Osteocyte (in vitro differentiated cells): ENCODE measurements at regions not wholly inside any gene's neighbourhood (a gene's known extent, or its start where the extent isn't known, plus 50 kb on each side); places are given as distances from the start of the nearest gene placed in this dataset.

Experiments used
- DNase-seq: peaks from one replicate; pipeline ENCODE4 v3.0.0; 2021; ENCODE audit warnings: mixed read lengths; ENCODE audit not compliant: unreplicated experiment; ENCODE audit errors: extremely low spot score
- H3K27ac Mint-ChIP-seq: one replicate; pipeline ENCODE4 v1.8.0; 2021; ENCODE audit warnings: mild to moderate bottlenecking, mixed read lengths; ENCODE audit not compliant: unreplicated experiment
- H3K27me3 Mint-ChIP-seq: one replicate; pipeline ENCODE4 v1.8.0; 2021; ENCODE audit warnings: mixed read lengths; ENCODE audit not compliant: unreplicated experiment
- H3K36me3 Mint-ChIP-seq: one replicate; pipeline ENCODE4 v1.8.0; 2021; ENCODE audit warnings: mixed read lengths; ENCODE audit not compliant: unreplicated experiment
- H3K4me1 Mint-ChIP-seq: one replicate; pipeline ENCODE4 v1.8.0; 2021; ENCODE audit warnings: mixed read lengths; ENCODE audit not compliant: unreplicated experiment
- H3K4me3 Mint-ChIP-seq: one replicate; pipeline ENCODE4 v1.8.0; 2021; ENCODE audit warnings: mild to moderate bottlenecking, moderate library complexity, mixed read lengths; ENCODE audit not compliant: unreplicated experiment
- H3K9me3 Mint-ChIP-seq: one replicate; pipeline ENCODE4 v1.8.0; 2021; ENCODE audit warnings: mixed read lengths; ENCODE audit not compliant: unreplicated experiment
- CTCF ChIP-seq: fragments of 200-600 bp; sonication (generic); IDR thresholded peaks from 2 replicates; pipeline ENCODE4 v1.5.0; 2021; ENCODE audit warnings: antibody characterized with exemption, mild to moderate bottlenecking, moderate library complexity

- H3K27me3 Mint-ChIP-seq, result peaks cover 2% of the 10 kb centered on the region
Observed at GRCh38 chr15:87734571-87735373, 521.8 kb downstream of the NTRK3 start.

GRCh38 chr15:87733977-87734376 lies 522.6 kb downstream of the NTRK3 start:
- H3K36me3 Mint-ChIP-seq, result no peaks in the 10 kb centered on the region
- H3K9me3 Mint-ChIP-seq, result no peaks in the 10 kb centered on the region
- peaks cover 2% of the 10 kb centered on the region for H3K27me3 Mint-ChIP-seq
- H3K4me3 Mint-ChIP-seq, result no peak overlapping the region
- H3K4me1 Mint-ChIP-seq, result peaks cover 15% of the 10 kb centered on the region
- no peak for DNase-seq
- TF ChIP-seq CTCF, result no peak
- no peak overlapping the region for H3K27ac Mint-ChIP-seq

More at GRCh38 chr15:87734571-87735373, 521.8 kb downstream of the NTRK3 start:
- Mint-ChIP-seq H3K27ac (no peak overlapping the region), H3K4me3 (no peak overlapping the region), H3K4me1 (peaks cover 15% of the 10 kb centered on the region), H3K9me3 (no peaks in the 10 kb centered on the region), H3K36me3 (no peaks in the 10 kb centered on the region)
- DNase-seq, result no peak
- no peak for TF ChIP-seq CTCF

- Mint-ChIP-seq H3K27me3 (peaks cover 2% of the 10 kb centered on the region), H3K4me3 (no peak overlapping the region), H3K27ac (no peak overlapping the region), H3K36me3 (no peaks in the 10 kb centered on the region), H3K4me1 (peaks cover 15% of the 10 kb centered on the region), H3K9me3 (no peaks in the 10 kb centered on the region)
- no peak for TF ChIP-seq CTCF
- DNase-seq, result no peak
Observed at GRCh38 chr15:87733541-87733941, 523.0 kb downstream of the NTRK3 start.

GRCh38 chr15:87732976-87733375 lies 523.6 kb downstream of the NTRK3 start:
- Mint-ChIP-seq H3K36me3 (no peaks in the 10 kb centered on the region), H3K4me1 (peaks cover 15% of the 10 kb centered on the region), H3K27ac (no peak overlapping the region), H3K27me3 (peaks cover 2% of the 10 kb centered on the region), H3K9me3 (no peaks in the 10 kb centered on the region), H3K4me3 (no peak overlapping the region)
- no peak for DNase-seq
- TF ChIP-seq CTCF, result no peak

- Mint-ChIP-seq H3K9me3 (no peaks in the 10 kb centered on the region), H3K27me3 (peaks cover 3% of the 10 kb centered on the region), H3K4me1 (peaks cover 14% of the 10 kb centered on the region), H3K36me3 (no peaks in the 10 kb centered on the region), H3K4me3 (no peak overlapping the region), H3K27ac (no peak overlapping the region)
- DNase-seq, result no peak
- no peak for TF ChIP-seq CTCF
Observed at GRCh38 chr15:87731630-87732029, 524.9 kb downstream of the NTRK3 start.
